ENCODE measurements at regions not wholly inside any gene's neighbourhood (a gene's known extent, or its start where the extent isn't known, plus 50 kb on each side); places are given as distances from the start of the nearest gene placed in this dataset.

GRCh38 chr5:17761326-17761725 lies 127.1 kb downstream of the TAF11L14 start:
- no peak for DNase-seq (ENCODE audit: low spot score)

- DNase-seq (ENCODE audit: low spot score): no peak
These were observed 129.0 kb downstream of the TAF11L14 start for GRCh38 chr5:17763301-17763700.

- no peak for DNase-seq (ENCODE audit: low spot score)
These were observed 131.8 kb downstream of the TAF11L14 start for GRCh38 chr5:17766031-17766430.

GRCh38 chr5:17769277-17769676 lies 135.0 kb downstream of the TAF11L14 start:
- DNase-seq (ENCODE audit: low spot score): no peak

- DNase-seq (ENCODE audit: low spot score): no peak
These were observed 138.0 kb downstream of the TAF11L14 start for GRCh38 chr5:17772232-17772631.

GRCh38 chr5:17785774-17786173 lies 151.5 kb downstream of the TAF11L14 start:
- DNase-seq (ENCODE audit: low spot score): no peak

GRCh38 chr5:17788351-17788750 lies 154.1 kb downstream of the TAF11L14 start:
- no peak for DNase-seq (ENCODE audit: low spot score)

- DNase-seq (ENCODE audit: low spot score): no peak
These were observed 159.9 kb downstream of the TAF11L14 start for GRCh38 chr5:17794201-17794600.

GRCh38 chr5:17794815-17795214 lies 160.6 kb downstream of the TAF11L14 start:
- DNase-seq (ENCODE audit: low spot score): no peak

- no peak for DNase-seq (ENCODE audit: low spot score)
These were observed 161.9 kb downstream of the TAF11L14 start for GRCh38 chr5:17796142-17796541.

- no peak for DNase-seq (ENCODE audit: low spot score)
These were observed 162.6 kb downstream of the TAF11L14 start for GRCh38 chr5:17796757-17797396.

GRCh38 chr5:17799521-17799920 lies 165.3 kb downstream of the TAF11L14 start:
- no peak for DNase-seq (ENCODE audit: low spot score)

- no peak for DNase-seq (ENCODE audit: low spot score)
These were observed 167.3 kb downstream of the TAF11L14 start for GRCh38 chr5:17801595-17801994.

GRCh38 chr5:17802256-17802655 lies 168.0 kb downstream of the TAF11L14 start:
- no peak for DNase-seq (ENCODE audit: low spot score)

- no peak for DNase-seq (ENCODE audit: low spot score)
These were observed 169.7 kb downstream of the TAF11L14 start for GRCh38 chr5:17803971-17804370.

GRCh38 chr5:17805227-17805825 lies 171.1 kb downstream of the TAF11L14 start:
- DNase-seq (ENCODE audit: low spot score): no peak

- DNase-seq (ENCODE audit: low spot score): no peak
These were observed 172.7 kb downstream of the TAF11L14 start for GRCh38 chr5:17806818-17807468.

- no peak for DNase-seq (ENCODE audit: low spot score)
These were observed 174.3 kb downstream of the TAF11L14 start for GRCh38 chr5:17808566-17808965.

- DNase-seq (ENCODE audit: low spot score): no peak
These were observed 176.5 kb downstream of the TAF11L14 start for GRCh38 chr5:17810734-17811133.

- no peak for DNase-seq (ENCODE audit: low spot score)
These were observed 179.0 kb downstream of the TAF11L14 start for GRCh38 chr5:17813214-17813613.

- no peak for DNase-seq (ENCODE audit: low spot score)
These were observed 182.2 kb downstream of the TAF11L14 start for GRCh38 chr5:17816505-17816904.

- DNase-seq (ENCODE audit: low spot score): no peak
These were observed 182.7 kb downstream of the TAF11L14 start for GRCh38 chr5:17816944-17817343.

GRCh38 chr5:17817990-17818389 lies 183.7 kb downstream of the TAF11L14 start:
- no peak for DNase-seq (ENCODE audit: low spot score)

GRCh38 chr5:17819783-17820182 lies 185.5 kb downstream of the TAF11L14 start:
- DNase-seq (ENCODE audit: low spot score): no peak

All from HuH-7.5 (cell line).